GM12872 (cell line): ENCODE measurements at regions not wholly inside any gene's neighbourhood (a gene's known extent, or its start where the extent isn't known, plus 50 kb on each side); places are given as distances from the start of the nearest gene placed in this dataset.

Experiments
- CTCF ChIP-seq: IDR thresholded peaks from 3 replicates; pipeline ENCODE4 v1.5.1; 2011; ENCODE audit warnings: low read depth, mild to moderate bottlenecking, low read length, moderate library complexity; ENCODE audit not compliant: insufficient read depth

GRCh38 chr16:73413830-73414190 lies 365.9 kb upstream of the ZFHX3 start:
- TF ChIP-seq CTCF: no peak

GRCh38 chr16:73413091-73413829 lies 365.3 kb upstream of the ZFHX3 start:
- TF ChIP-seq CTCF: no peak

- TF ChIP-seq CTCF: no peak
These were observed 364.5 kb upstream of the ZFHX3 start for GRCh38 chr16:73412416-73412815.

GRCh38 chr16:73408716-73409115 lies 360.8 kb upstream of the ZFHX3 start:
- no peak for TF ChIP-seq CTCF

GRCh38 chr16:73408311-73408710 lies 360.4 kb upstream of the ZFHX3 start:
- TF ChIP-seq CTCF: no peak

GRCh38 chr16:73405851-73406250 lies 357.9 kb upstream of the ZFHX3 start:
- TF ChIP-seq CTCF: no peak

- no peak for TF ChIP-seq CTCF
These were observed 356.1 kb upstream of the ZFHX3 start for GRCh38 chr16:73404001-73404400.
